ENCODE measurements at regions not wholly inside any gene's neighbourhood (a gene's known extent, or its start where the extent isn't known, plus 50 kb on each side); places are given as distances from the start of the nearest gene placed in this dataset.

- no peak for TF ChIP-seq POLR2AphosphoS5 (IDR thresholded peaks at IDR 0.05; ENCODE audit: borderline replicate concordance, low read depth, low read length)
- TF ChIP-seq EZH2 (IDR thresholded peaks at IDR 0.05): no peak
- no peak for TF ChIP-seq FOXP2 (optimal IDR thresholded peaks at IDR 0.05; ENCODE audit: control extremely low read depth, extremely low read length, insufficient read depth)
Observed at GRCh38 chr1:82600314-82600713, 799.6 kb downstream of the ADGRL2 start.

Measured in SK-N-MC (cell line).